Cardiac fibroblast (primary cell): ENCODE measurements at regions not wholly inside any gene's neighbourhood (a gene's known extent, or its start where the extent isn't known, plus 50 kb on each side); places are given as distances from the start of the nearest gene placed in this dataset.

Experiments used
- DNase-seq, 2 donors: peaks; one replicate each; pipeline versions ENCODE4 v3.0.0 to v3.0.0-alpha.2; 2010; ENCODE audit warnings: low read depth in 2 of 2
- H3K4me3 ChIP-seq, 2 donors: replicated peaks in 1 of 2; 1 replicate in 1 of 2; 2 replicates in 1 of 2; pipeline ENCODE4 v1.5.1; 2011; ENCODE audit warnings: low read depth in 2 of 2, low read length in 2 of 2, mild to moderate bottlenecking in 2 of 2, moderate library complexity in 1 of 2
- CTCF ChIP-seq: IDR thresholded peaks from one replicate; pipeline ENCODE4 v1.5.1; 2011; ENCODE audit warnings: low read depth, mild to moderate bottlenecking, low read length, inconsistent platforms

GRCh38 chr10:78346721-78347120 is 313.1 kb downstream of the RPS24 start:
- no peak for TF ChIP-seq CTCF
- no peak for DNase-seq
- H3K4me3 ChIP-seq, result no peak overlapping the region

GRCh38 chr10:78348411-78349164 is 314.9 kb downstream of the RPS24 start:
- H3K4me3 ChIP-seq, result no peak overlapping the region
- no peak for TF ChIP-seq CTCF
- no peak for DNase-seq

GRCh38 chr10:78349165-78349516 is 315.5 kb downstream of the RPS24 start:
- H3K4me3 ChIP-seq, result no peak overlapping the region
- TF ChIP-seq CTCF, result no peak
- no peak for DNase-seq

- no peak overlapping the region for H3K4me3 ChIP-seq
- DNase-seq, result no peak
- TF ChIP-seq CTCF, result no peak
Observed at GRCh38 chr10:78349911-78350663, 316.4 kb downstream of the RPS24 start.

GRCh38 chr10:78351283-78351682 is 317.6 kb downstream of the RPS24 start:
- no peak for DNase-seq
- no peak for TF ChIP-seq CTCF
- no peak overlapping the region for H3K4me3 ChIP-seq

- TF ChIP-seq CTCF, result no peak
- no peak overlapping the region for H3K4me3 ChIP-seq
- DNase-seq, result no peak
Observed at GRCh38 chr10:78351809-78352208, 318.1 kb downstream of the RPS24 start.
